Heart right ventricle (tissue), 16 donors: ENCODE measurements at regions not wholly inside any gene's neighbourhood (a gene's known extent, or its start where the extent isn't known, plus 50 kb on each side); places are given as distances from the start of the nearest gene placed in this dataset.

Experiments used
- ATAC-seq, 8 donors: fragments of 200-7000 bp; cut with Tn5 transposase; one replicate each; pipeline ENCODE4 v1.9.1; 2020; ENCODE audit warnings: mild to moderate bottlenecking in 8 of 8, moderate library complexity in 8 of 8, moderate number of reproducible peaks in 1 of 8
- DNase-seq, 2 donors: peaks; one replicate each; pipeline ENCODE4 v3.0.0-alpha.2; 2020
- H3K27ac ChIP-seq, 10 donors: fragments of 200-600 bp; sonication (generic) in 2 of 10; one replicate each; pipeline versions ENCODE4 v1.5.0 to v1.8.0; 2020 to 2022; ENCODE audit warnings: mild to moderate bottlenecking in 3 of 10
- H3K27me3 ChIP-seq, 7 donors: fragments of 200-600 bp; one replicate each; pipeline ENCODE4 v1.8.0; 2021 to 2022; ENCODE audit warnings: mild to moderate bottlenecking in 2 of 7
- H3K36me3 ChIP-seq, 9 donors: fragments of 200-600 bp; sonication (generic) in 1 of 9; one replicate each; pipeline versions ENCODE4 v1.5.0 to v1.8.0; 2020 to 2022; ENCODE audit warnings: mild to moderate bottlenecking in 2 of 9
- H3K4me1 ChIP-seq, 9 donors: fragments of 200-600 bp; sonication (generic) in 1 of 9; one replicate each; pipeline versions ENCODE4 v1.5.0 to v1.8.0; 2020 to 2022; ENCODE audit warnings: mild to moderate bottlenecking in 4 of 9
- H3K4me3 ChIP-seq, 10 donors: fragments of 200-600 bp; sonication (generic) in 2 of 10; one replicate each; pipeline versions ENCODE4 v1.5.0 to v1.8.0; 2020 to 2022; ENCODE audit warnings: mild to moderate bottlenecking in 7 of 10, moderate library complexity in 2 of 10
- H3K9me3 ChIP-seq, 11 donors: fragments of 200-600 bp in 10 of 11; sonication (generic) in 2 of 11; one replicate each; pipeline versions ENCODE4 v1.5.0 to v1.8.0; 2013 to 2022; ENCODE audit warnings: mild to moderate bottlenecking in 2 of 11, control low read depth in 1 of 11, moderate library complexity in 1 of 11
- WGBS, 2 donors: extraction: QIAGEN DNeasy Blood & Tissue Kit; methylation state at CpG; one replicate each; pipeline ENCODE4 v1.1.7; 2013; ENCODE audit warnings: inconsistent platforms in 1 of 2; 5-methylcytosine and 5-hydroxymethylcytosine counted together
- intact Hi-C, 10 donors: fragments of 100-400 bp; cut with DNase I; formaldehyde crosslinking; loops; one replicate each; pipeline versions ENCODE4 v1.11.1 to v1.14.2; 2022
- TF ChIP-seq, protein P1 (sequence below), 9 donors: fragments of 200-600 bp; sonication (generic) in 2 of 9; IDR thresholded peaks; one replicate each; pipeline versions ENCODE4 v1.5.0 to v1.8.0; 2021 to 2022; ENCODE audit warnings: antibody characterized with exemption in 9 of 9, mild to moderate bottlenecking in 5 of 9, moderate library complexity in 1 of 9
- donor health status: Arrhythmogenic right ventricular cardiomyopathy.
- donor health status: ischemic (EF 13 %, LVEDD 7.1; RV severe dilation, severe dysfunction).
- donor health status: healthy with polysubstance abuse.
- donor health status: DM: no; HTN: yes; CAD: no.
- donor health status: DM: no; HTN: no; CAD: no.
- donor health status: ischemic (EF 25% LVEDD 6.9; RV normal size, moderate dysfunction).
- donor health status: ischemic (EF 25% LVEDD 5.7; RV mildly dilated, moderate dysfunction).
- donor health status: healthy.
- donor health status: DM: yes; HTN: yes; CAD: no.
- donor health status: Ischemic cardiomyopathy.
- donor health status: ischemic (EF 35%, LVEDD 5.7; RV mildly dilated, moderate dysfunction).
- donor health status: nonischemic (EF 11% LVEDD 7.7; RV severe dilation, severe dysfunction).
- donor health status: DM: yes; HTN: yes; CAD: no.
- donor health status: PGD.
- donor health status: ischemic (EF 29% LVEDD 5.4; RV normal size, mild dysfunction).
- donor health status: nonischemic (EF 23%, LVEDD 6.1; RV moderate dilation, normal function).

- DNase-seq, result no peak
- intact Hi-C loops, result no loop called here
- Histone ChIP-seq H3K36me3 (no peaks in the 10 kb centered on the region), H3K9me3 (peaks cover 0 to 16% (median 0%) of the 10 kb centered on the region in 11 donors), H3K4me3 (no peak overlapping the region), H3K4me1 (no peaks in the 10 kb centered on the region), H3K27ac (no peak overlapping the region), H3K27me3 (no peaks in the 10 kb centered on the region)
- TF ChIP-seq, protein P1, sequence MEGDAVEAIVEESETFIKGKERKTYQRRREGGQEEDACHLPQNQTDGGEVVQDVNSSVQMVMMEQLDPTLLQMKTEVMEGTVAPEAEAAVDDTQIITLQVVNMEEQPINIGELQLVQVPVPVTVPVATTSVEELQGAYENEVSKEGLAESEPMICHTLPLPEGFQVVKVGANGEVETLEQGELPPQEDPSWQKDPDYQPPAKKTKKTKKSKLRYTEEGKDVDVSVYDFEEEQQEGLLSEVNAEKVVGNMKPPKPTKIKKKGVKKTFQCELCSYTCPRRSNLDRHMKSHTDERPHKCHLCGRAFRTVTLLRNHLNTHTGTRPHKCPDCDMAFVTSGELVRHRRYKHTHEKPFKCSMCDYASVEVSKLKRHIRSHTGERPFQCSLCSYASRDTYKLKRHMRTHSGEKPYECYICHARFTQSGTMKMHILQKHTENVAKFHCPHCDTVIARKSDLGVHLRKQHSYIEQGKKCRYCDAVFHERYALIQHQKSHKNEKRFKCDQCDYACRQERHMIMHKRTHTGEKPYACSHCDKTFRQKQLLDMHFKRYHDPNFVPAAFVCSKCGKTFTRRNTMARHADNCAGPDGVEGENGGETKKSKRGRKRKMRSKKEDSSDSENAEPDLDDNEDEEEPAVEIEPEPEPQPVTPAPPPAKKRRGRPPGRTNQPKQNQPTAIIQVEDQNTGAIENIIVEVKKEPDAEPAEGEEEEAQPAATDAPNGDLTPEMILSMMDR (IDR thresholded peaks at IDR 0.05), result no peak
- ATAC-seq, result no peak
- 85 to 90% methylated on average over 2 of the region's 2 CpGs for WGBS, 2 donors
Observed at GRCh38 chr2:49843314-49843713, 689.0 kb upstream of the FSHR start.

GRCh38 chr2:49840428-49840975, 686.2 kb upstream of the FSHR start:
- intact Hi-C loops, result no loop called here
- no peak overlapping the region for H3K27ac ChIP-seq
- H3K36me3 ChIP-seq, result no peaks in the 10 kb centered on the region
- H3K4me1 ChIP-seq, result peaks cover 0 to 12% (median 0%) of the 10 kb centered on the region in 9 donors
- H3K9me3 ChIP-seq, result peaks cover 0 to 16% (median 0%) of the 10 kb centered on the region in 11 donors
- no peak overlapping the region for H3K4me3 ChIP-seq
- 55 to 61% methylated on average over 5 of the region's 5 CpGs for WGBS, 2 donors
- no peaks in the 10 kb centered on the region for H3K27me3 ChIP-seq
- TF ChIP-seq, protein P1 (IDR thresholded peaks at IDR 0.05), result no peak
- ATAC-seq (no peak), DNase-seq (no peak)

GRCh38 chr2:49839818-49840217, 685.5 kb upstream of the FSHR start:
- no peak for DNase-seq
- WGBS, 2 donors, result 71 to 84% methylated on average over 5 of the region's 5 CpGs
- Histone ChIP-seq H3K27ac (no peak overlapping the region), H3K4me3 (no peak overlapping the region), H3K36me3 (no peaks in the 10 kb centered on the region), H3K9me3 (peaks cover 0 to 16% (median 0%) of the 10 kb centered on the region in 11 donors), H3K27me3 (no peaks in the 10 kb centered on the region), H3K4me1 (peaks cover 0 to 12% (median 0%) of the 10 kb centered on the region in 9 donors)
- TF ChIP-seq, protein P1 (IDR thresholded peaks at IDR 0.05), result no peak
- no peak for ATAC-seq
- intact Hi-C loops, result no loop called here

GRCh38 chr2:49837561-49838293, 683.4 kb upstream of the FSHR start:
- WGBS, 2 donors, result 8 to 11% methylated on average over 7 of the region's 7 CpGs
- no peaks in the 10 kb centered on the region for H3K27me3 ChIP-seq

More at GRCh38 chr2:49837561-49838293, 683.4 kb upstream of the FSHR start:
- H3K36me3 ChIP-seq, result no peaks in the 10 kb centered on the region
- H3K27ac ChIP-seq, result no peak overlapping the region
- H3K9me3 ChIP-seq, result peaks cover 0 to 1% (median 0%) of the 10 kb centered on the region in 11 donors
- ATAC-seq, result no peak
- intact Hi-C loops, result no loop called here
- H3K4me3 ChIP-seq, result no peak overlapping the region
- peaks cover 0 to 12% (median 0%) of the 10 kb centered on the region in 9 donors for H3K4me1 ChIP-seq
- no peak for DNase-seq
- TF ChIP-seq, protein P1 (IDR thresholded peaks at IDR 0.05), result no peak
